Skeletal muscle satellite cell (primary cell): ENCODE measurements at regions not wholly inside any gene's neighbourhood (a gene's known extent, or its start where the extent isn't known, plus 50 kb on each side); places are given as distances from the start of the nearest gene placed in this dataset.

Experiments used
- H3K27me3 ChIP-seq: 2 replicates; pipeline ENCODE4 v1.7.0; 2013; ENCODE audit warnings: low read length; ENCODE audit not compliant: control insufficient read depth, insufficient read depth
- H3K36me3 ChIP-seq: 2 replicates; pipeline ENCODE4 v1.7.0; 2013; ENCODE audit warnings: mild to moderate bottlenecking, control low read depth, low read length; ENCODE audit not compliant: insufficient read depth
- H3K4me1 ChIP-seq: 2 replicates; pipeline ENCODE4 v1.7.0; 2013; ENCODE audit warnings: low read length; ENCODE audit not compliant: control insufficient read depth, insufficient read depth
- H3K4me2 ChIP-seq: 2 replicates; pipeline ENCODE4 v1.7.0; 2013; ENCODE audit warnings: mild to moderate bottlenecking, low read length
- H3K4me3 ChIP-seq: 2 replicates; pipeline ENCODE4 v1.7.0; 2013; ENCODE audit warnings: low read length
- H3K9ac ChIP-seq: 2 replicates; pipeline ENCODE4 v1.7.0; 2013; ENCODE audit warnings: mild to moderate bottlenecking, low read depth, low read length, moderate library complexity
- H3K9me3 ChIP-seq: replicated peaks from 2 replicates; pipeline ENCODE4 v1.7.0; 2013; ENCODE audit warnings: mild to moderate bottlenecking, control low read depth, low read length

DNA sequence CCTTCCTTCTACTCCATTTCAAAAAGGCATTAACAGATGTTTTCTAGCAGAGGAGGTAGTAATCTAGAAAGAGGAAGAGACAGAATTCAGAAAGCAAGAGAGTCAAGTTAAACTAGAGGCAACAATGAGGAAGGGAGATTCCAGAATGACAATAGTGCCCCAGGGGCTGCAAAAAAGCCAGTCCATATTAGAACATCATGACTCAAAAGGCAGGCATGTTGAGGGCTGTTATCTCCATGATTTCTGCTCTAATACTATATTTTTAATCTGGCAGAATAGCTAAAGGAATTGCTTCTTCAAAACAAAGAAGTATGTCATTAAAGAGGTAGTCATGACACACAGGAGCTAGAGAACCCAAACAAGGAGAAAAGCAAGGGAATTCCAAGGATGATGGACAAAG lies 599.6 kb downstream of the INHBA start:
- Histone ChIP-seq H3K4me3 (no peak overlapping the region), H3K4me1 (peaks cover 14% of the 10 kb centered on the region), H3K27me3 (no peaks in the 10 kb centered on the region), H3K9me3 (no peaks in the 10 kb centered on the region), H3K4me2 (no peak overlapping the region), H3K9ac (no peak overlapping the region), H3K36me3 (no peaks in the 10 kb centered on the region)

DNA sequence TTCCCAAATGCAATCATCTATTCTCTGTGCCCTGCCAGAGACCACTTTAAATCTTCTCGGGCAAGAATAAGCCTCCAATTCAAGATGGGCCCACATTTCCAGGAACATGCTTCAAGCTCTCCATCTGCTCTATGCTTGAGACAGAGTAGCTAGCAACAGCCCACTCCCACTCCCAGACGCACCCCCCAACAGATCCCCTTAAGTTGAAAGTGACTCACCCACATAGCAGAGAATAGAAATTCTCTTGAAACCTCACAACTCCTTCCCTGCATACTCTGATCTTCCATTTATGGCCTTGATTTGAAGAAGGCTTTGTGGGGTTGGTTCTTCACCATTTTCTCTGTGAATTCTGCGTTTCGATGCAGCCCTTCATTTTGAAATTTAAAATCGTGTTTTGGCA lies 604.0 kb downstream of the INHBA start:
- no peaks in the 10 kb centered on the region for H3K36me3 ChIP-seq
- H3K4me2 ChIP-seq, result no peak overlapping the region
- H3K9ac ChIP-seq, result no peak overlapping the region
- peaks cover 21% of the 10 kb centered on the region for H3K4me1 ChIP-seq
- H3K27me3 ChIP-seq, result no peaks in the 10 kb centered on the region
- H3K9me3 ChIP-seq, result no peaks in the 10 kb centered on the region
- H3K4me3 ChIP-seq, result no peak overlapping the region

DNA sequence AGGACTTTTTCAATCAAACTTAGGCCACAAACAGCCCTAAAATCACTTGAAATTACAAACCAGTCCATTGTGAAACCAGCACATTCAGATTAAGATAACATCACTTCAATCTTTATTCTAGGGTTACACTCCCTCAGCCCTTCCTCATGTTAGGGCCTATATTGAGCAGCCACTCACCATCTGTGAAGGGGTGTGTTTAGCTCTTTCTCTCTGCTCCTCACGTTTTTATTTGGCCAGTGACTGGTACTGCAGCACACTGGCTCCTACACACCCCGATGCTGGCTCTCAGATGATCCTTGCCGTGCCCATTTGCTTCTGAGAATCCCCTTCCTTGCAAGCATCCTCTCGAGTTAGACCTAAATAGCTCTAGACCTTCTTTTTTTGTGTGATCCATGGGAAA lies 604.5 kb downstream of the INHBA start:
- Histone ChIP-seq H3K4me3 (no peak overlapping the region), H3K9ac (peak overlapping the region; percentile 51), H3K9me3 (no peaks in the 10 kb centered on the region), H3K27me3 (no peaks in the 10 kb centered on the region), H3K4me2 (no peak overlapping the region), H3K36me3 (no peaks in the 10 kb centered on the region), H3K4me1 (peaks cover 21% of the 10 kb centered on the region)

DNA sequence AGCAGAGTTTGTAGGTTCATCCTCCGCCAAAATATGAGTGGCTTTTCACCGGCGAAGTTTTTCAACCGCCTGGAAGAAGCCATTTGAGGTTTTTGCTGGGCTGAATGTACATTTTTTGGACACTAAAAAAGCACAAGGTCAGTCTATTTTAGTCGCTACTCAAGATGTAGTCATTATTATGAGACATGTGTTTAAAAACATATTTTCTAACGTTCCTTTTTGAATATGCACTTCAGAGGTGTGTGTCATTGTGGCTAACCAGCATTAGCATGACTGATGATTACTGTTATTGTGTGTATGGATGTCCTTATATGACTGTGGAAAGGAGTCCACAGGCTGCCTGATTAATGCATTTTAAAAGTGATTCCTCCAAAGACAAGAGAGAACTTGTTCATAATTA lies 605.4 kb downstream of the INHBA start:
- Histone ChIP-seq H3K4me2 (no peak overlapping the region), H3K9ac (peak overlapping the region; percentile 62)

DNA sequence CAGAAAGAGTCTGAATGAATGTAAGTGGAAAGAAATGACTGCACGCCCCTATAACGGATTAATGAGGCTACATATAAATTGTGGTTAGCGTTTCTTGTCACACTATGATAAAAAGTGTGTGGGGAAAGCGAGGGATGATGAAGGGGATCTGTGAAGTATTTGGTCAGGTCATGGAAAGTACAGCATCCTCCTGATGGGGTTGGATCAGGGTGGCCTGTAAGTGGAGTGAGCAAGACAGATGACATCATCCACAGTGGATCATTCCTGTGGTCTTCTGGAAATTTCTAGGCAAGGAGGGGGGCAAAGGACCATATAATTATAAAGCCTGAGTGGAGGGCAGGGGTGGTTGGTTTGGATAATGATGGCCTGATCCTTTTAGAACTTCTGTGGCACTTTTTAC lies 606.0 kb downstream of the INHBA start:
- Histone ChIP-seq H3K9me3 (no peaks in the 10 kb centered on the region), H3K4me1 (peaks cover 21% of the 10 kb centered on the region), H3K4me3 (no peak overlapping the region), H3K9ac (peak overlapping the region; percentile 62), H3K4me2 (no peak overlapping the region), H3K27me3 (no peaks in the 10 kb centered on the region), H3K36me3 (no peaks in the 10 kb centered on the region)

More for the DNA sequence above, 605.4 kb downstream of the INHBA start:
- Histone ChIP-seq H3K27me3 (no peaks in the 10 kb centered on the region), H3K9me3 (no peaks in the 10 kb centered on the region), H3K36me3 (no peaks in the 10 kb centered on the region), H3K4me1 (peaks cover 21% of the 10 kb centered on the region), H3K4me3 (no peak overlapping the region)

DNA sequence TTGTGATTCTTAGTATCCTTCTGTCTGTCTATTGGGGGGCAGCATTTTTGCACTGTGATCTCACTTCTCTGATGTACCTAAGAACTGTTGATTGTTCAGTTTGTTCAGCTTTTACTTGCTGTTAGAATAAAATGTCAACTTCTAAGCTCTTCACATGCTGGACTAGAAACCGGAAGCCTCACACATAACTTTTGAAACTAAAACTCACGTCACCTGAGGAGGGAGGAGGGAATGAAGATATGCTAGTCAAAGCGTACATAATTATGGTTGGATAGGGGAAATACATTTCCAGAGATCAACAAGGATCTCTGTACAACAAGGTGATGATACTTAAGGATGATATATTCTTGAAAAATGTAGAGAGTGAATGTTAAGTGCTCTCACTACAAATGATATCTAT lies 609.7 kb downstream of the INHBA start:
- Histone ChIP-seq H3K4me3 (no peak overlapping the region), H3K27me3 (no peaks in the 10 kb centered on the region), H3K9me3 (no peaks in the 10 kb centered on the region), H3K4me1 (peaks cover 17% of the 10 kb centered on the region), H3K4me2 (no peak overlapping the region), H3K9ac (no peak overlapping the region), H3K36me3 (no peaks in the 10 kb centered on the region)

DNA sequence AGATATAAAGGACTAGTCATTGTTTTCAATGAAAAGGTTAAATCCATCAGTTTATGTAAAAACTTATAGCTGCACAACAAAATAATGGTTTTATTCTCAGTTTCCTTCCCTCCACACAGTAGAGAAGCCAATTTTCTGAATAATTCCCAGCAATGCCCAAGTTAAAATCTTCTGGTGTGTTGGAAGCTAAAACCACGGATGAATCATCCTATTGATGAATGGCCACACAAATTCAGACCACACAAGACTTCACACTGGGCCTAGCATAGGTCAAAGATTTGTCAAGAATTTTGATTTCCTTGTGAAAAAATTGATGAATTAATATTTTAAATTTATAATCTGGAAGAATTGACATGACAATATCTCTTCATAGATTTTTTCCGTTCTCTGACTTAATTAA lies 617.6 kb downstream of the INHBA start:
- Histone ChIP-seq H3K4me2 (no peak overlapping the region), H3K27me3 (no peaks in the 10 kb centered on the region), H3K36me3 (no peaks in the 10 kb centered on the region), H3K9me3 (no peaks in the 10 kb centered on the region), H3K4me3 (no peak overlapping the region), H3K9ac (no peak overlapping the region), H3K4me1 (no peaks in the 10 kb centered on the region)

DNA sequence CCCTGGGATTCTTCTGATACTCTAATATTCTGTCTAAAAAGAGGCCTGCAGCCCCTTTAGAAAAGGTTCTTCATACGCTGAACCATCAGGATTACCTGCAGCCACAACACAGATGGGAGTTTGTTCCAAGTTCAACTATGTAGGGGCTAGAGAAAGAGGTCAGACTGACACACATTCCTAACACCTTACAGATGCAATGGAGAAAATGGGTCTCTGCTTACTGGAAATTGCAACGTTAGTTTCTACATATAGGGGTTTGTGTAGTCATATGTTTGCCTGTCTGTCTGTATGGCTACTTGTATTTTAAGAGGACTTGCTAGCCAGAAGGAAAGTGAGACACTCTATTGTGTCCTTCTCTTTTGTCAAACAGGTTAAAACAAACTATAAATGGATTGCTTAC lies 618.5 kb downstream of the INHBA start:
- Histone ChIP-seq H3K9me3 (no peaks in the 10 kb centered on the region), H3K4me3 (no peak overlapping the region), H3K27me3 (no peaks in the 10 kb centered on the region), H3K4me2 (no peak overlapping the region), H3K36me3 (no peaks in the 10 kb centered on the region), H3K9ac (no peak overlapping the region), H3K4me1 (no peaks in the 10 kb centered on the region)

DNA sequence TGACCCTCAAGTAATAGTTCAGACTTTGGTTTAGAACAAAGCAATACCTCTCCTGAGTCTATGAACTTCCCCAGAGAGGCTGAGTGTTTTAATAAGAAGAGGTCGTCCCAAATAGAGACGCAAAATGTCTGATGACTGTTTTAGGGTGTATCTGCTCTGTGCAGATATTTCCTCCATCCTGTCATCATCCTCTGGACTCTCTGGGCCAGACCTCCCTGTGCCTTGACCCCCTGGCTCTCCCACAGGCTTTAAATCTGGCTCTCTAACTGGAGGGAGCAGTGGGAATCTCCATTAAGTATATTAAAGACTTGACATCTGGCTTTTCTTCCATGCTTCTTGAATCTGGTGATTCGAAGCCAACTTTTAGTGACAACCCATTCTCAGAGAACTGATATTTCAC lies 633.3 kb downstream of the INHBA start:
- Histone ChIP-seq H3K9me3 (no peaks in the 10 kb centered on the region), H3K9ac (no peak overlapping the region), H3K4me2 (no peak overlapping the region), H3K36me3 (no peaks in the 10 kb centered on the region), H3K4me1 (no peaks in the 10 kb centered on the region), H3K27me3 (no peaks in the 10 kb centered on the region), H3K4me3 (no peak overlapping the region)

DNA sequence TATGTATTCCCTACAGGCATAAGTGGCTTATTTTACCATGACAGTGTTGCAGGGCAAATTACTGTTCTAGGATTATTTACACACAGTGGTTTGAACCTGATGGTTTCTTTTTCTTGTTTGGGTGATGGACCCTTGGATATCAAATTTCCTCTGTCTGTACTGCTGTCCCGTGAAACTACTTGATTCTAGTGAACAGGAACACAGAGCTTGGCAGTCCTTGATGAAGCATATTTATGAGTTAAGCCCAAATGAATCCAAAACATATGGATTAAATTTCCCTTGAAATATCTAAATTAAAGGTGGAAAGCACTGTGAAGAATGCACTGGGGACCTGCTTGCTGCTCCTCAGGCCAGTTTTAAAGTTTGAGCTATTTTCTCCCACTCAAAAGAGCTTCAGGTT lies 635.3 kb downstream of the INHBA start:
- Histone ChIP-seq H3K36me3 (no peaks in the 10 kb centered on the region), H3K9ac (no peak overlapping the region), H3K4me3 (no peak overlapping the region), H3K4me2 (no peak overlapping the region), H3K27me3 (no peaks in the 10 kb centered on the region), H3K4me1 (no peaks in the 10 kb centered on the region), H3K9me3 (no peaks in the 10 kb centered on the region)

DNA sequence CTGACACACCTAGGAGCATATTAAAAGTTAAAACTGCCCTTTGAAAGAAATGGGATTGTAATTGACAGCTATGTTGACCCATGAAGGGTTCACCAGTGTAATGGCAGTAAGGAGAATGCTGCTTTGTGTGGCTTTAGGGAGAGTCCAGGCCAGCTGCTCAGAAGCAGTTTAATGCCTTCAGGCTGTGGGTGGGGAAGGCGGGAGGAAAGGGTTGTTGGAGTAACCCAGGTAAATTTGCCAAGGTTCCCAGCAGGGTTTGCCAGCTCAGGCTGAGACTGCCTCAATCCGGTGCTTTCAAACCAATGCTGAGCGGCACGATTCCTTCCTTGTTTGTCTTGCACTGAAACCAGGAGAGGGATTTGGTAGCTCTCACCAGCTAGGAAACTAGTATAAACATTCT lies 637.2 kb downstream of the INHBA start:
- H3K9ac ChIP-seq, result no peak overlapping the region

DNA sequence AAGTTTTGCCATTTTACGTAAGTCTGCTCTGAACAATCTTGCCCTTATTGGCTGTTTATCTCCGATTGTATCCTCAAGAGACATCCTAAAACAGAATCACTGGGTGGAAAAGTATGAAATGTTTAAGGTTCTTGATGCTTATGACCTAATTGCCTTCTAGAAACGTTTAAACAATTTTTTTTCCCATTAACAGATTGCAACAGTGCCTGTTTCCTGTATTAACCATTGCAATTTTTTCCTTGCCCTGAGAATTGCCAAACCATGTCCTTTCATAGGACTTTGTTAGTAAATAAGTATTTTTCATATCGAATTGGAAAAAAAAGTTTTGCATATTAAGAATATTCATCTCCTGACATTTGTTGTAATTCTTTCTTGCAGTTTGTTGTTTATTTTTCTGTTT lies 639.8 kb downstream of the INHBA start:
- Histone ChIP-seq H3K9ac (no peak overlapping the region), H3K4me2 (no peak overlapping the region), H3K4me1 (no peaks in the 10 kb centered on the region), H3K4me3 (no peak overlapping the region), H3K27me3 (no peaks in the 10 kb centered on the region), H3K36me3 (no peaks in the 10 kb centered on the region), H3K9me3 (no peaks in the 10 kb centered on the region)

More for the DNA sequence above, 637.2 kb downstream of the INHBA start:
- no peaks in the 10 kb centered on the region for H3K27me3 ChIP-seq
- no peak overlapping the region for H3K4me3 ChIP-seq
- H3K36me3 ChIP-seq, result no peaks in the 10 kb centered on the region
- H3K4me1 ChIP-seq, result no peaks in the 10 kb centered on the region
- no peak overlapping the region for H3K4me2 ChIP-seq
- H3K9me3 ChIP-seq, result no peaks in the 10 kb centered on the region
